Adrenal gland (tissue), 5 donors: ENCODE measurements at regions not wholly inside any gene's neighbourhood (a gene's known extent, or its start where the extent isn't known, plus 50 kb on each side); places are given as distances from the start of the nearest gene placed in this dataset.

ENCODE experiments used
- CTCF ChIP-seq, 6 experiments: fragments of 450-650 bp in 4 of 6; fragments of 200-600 bp in 2 of 6; sonication (generic) in 1 of 6; IDR thresholded peaks; 1 replicate in 5 of 6; 2 replicates in 1 of 6; pipeline versions ENCODE4 v1.5.1 to v1.8.0; 2016 to 2021; ENCODE audit warnings: antibody characterized with exemption in 6 of 6, mild to moderate bottlenecking in 2 of 6, moderate library complexity in 1 of 6
- POLR2A ChIP-seq, 2 donors: fragments of 450-650 bp; IDR thresholded peaks; one replicate each; pipeline ENCODE4 v1.6.1; 2017; ENCODE audit warnings: antibody characterized with exemption in 2 of 2, mild to moderate bottlenecking in 2 of 2, moderate library complexity in 1 of 2
- donor health status: DM: no; HTN: no; CAD: no.

- TF ChIP-seq CTCF (IDR thresholded peaks at IDR 0.05): no peak
- no peak for TF ChIP-seq POLR2A (IDR thresholded peaks at IDR 0.05)
These were observed 211.9 kb downstream of the CXCL12 start for GRCh38 chr10:44172883-44173607.
